ENCODE measurements at regions not wholly inside any gene's neighbourhood (a gene's known extent, or its start where the extent isn't known, plus 50 kb on each side); places are given as distances from the start of the nearest gene placed in this dataset.

DNA sequence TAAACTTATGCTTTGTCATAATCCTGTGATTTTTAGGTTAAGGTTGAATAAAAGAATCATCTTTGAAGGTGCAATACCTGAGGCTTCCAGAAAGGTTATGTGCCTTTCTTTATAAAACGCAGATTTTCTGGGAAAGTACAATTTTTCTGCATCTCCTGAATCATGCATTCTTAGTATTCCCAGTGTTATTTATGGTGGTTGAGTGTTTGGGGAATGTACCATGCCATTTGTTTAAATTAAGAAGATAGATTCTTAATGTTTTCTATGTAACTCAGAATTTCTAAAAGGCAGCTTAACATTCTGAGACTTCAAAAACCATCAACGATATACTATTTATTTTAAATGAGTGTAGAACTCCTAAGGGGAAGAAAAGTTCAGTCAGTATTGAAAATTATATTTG lies 108.1 kb upstream of the FBN2 start:
- no peak for TF ChIP-seq POLR2A (IDR thresholded peaks at IDR 0.05)
- TF ChIP-seq, protein P1, sequence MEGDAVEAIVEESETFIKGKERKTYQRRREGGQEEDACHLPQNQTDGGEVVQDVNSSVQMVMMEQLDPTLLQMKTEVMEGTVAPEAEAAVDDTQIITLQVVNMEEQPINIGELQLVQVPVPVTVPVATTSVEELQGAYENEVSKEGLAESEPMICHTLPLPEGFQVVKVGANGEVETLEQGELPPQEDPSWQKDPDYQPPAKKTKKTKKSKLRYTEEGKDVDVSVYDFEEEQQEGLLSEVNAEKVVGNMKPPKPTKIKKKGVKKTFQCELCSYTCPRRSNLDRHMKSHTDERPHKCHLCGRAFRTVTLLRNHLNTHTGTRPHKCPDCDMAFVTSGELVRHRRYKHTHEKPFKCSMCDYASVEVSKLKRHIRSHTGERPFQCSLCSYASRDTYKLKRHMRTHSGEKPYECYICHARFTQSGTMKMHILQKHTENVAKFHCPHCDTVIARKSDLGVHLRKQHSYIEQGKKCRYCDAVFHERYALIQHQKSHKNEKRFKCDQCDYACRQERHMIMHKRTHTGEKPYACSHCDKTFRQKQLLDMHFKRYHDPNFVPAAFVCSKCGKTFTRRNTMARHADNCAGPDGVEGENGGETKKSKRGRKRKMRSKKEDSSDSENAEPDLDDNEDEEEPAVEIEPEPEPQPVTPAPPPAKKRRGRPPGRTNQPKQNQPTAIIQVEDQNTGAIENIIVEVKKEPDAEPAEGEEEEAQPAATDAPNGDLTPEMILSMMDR (IDR thresholded peaks at IDR 0.05) = no peak
